ENCODE measurements at regions not wholly inside any gene's neighbourhood (a gene's known extent, or its start where the extent isn't known, plus 50 kb on each side); places are given as distances from the start of the nearest gene placed in this dataset.

DNA sequence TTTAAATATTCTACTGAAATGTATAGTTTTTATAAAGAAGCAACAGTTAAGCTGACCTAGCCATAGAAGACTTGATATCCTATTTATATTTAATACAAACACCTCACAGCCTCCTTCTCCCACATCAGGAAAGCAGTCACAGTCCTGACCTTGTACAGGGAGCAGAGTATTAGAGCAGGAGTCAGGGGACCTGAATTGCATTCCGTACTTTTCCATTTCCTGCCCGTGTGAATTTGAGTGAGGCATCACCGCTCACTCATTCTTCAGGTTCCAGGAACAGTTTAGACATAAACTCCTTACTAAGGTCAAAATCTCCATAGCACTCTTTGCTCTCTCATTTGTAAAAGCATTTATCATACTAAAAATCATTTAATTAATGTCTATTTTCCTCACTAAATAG is 482.5 kb upstream of the FAT3 start:
- DNase-seq: no peak

DNA sequence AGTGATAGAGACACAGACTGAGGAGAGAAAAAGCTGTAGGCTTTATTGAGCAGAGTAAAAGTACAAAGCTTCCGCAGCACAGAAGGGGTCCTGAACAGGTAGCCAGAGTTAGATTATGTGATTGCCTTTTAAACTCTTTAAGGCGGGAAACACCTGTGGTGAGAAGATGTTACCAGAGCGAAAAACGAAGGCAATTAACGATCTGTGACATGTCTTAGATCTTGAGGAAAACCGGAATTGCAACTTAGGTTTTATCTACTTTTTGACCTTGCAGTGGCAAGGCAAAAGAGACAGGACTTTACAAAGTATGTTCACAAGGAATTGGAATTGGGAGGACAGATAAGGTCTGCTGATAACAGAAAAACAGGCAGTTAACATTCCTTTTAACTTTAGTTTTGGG is 493.6 kb upstream of the FAT3 start:
- no peak for DNase-seq

DNA sequence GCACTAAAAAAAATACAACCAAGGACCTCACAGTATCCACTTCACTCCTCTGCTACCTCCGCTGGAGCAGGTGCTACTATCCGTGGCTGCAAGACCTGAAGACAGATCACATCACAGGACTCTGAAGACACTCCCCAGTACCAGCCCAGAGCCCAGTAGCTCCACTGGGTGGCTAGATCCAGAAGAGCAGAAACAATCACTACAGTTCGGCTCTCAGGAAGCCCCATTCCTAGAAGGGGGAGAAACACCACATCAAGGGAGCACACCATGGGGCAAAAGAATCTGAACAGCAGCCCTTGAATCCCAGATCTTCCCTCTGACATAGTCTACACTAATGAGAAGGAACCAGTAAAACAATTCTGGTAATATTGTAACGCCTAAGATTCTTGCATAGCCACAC is 494.0 kb upstream of the FAT3 start:
- no peak for DNase-seq

DNA sequence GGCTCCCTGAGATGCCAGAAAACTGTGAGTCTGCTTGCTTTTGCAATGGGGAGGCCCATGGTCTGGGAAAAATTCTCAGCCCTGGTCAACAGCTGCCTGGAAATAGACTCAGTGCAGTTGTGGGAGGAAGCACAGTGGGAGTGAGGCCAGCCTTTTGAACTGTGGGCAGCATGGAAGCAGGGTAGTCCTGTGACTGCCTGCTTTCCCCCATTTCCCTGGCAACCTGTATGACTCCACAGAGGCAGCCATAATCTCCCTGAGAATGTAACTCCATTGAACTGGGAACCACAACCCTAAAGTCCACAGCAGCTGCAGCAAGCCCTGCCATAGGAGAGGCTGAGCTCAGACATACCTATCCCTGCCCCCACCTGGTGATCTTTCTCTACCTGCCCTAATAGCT is 494.6 kb upstream of the FAT3 start:
- DNase-seq: no peak

DNA sequence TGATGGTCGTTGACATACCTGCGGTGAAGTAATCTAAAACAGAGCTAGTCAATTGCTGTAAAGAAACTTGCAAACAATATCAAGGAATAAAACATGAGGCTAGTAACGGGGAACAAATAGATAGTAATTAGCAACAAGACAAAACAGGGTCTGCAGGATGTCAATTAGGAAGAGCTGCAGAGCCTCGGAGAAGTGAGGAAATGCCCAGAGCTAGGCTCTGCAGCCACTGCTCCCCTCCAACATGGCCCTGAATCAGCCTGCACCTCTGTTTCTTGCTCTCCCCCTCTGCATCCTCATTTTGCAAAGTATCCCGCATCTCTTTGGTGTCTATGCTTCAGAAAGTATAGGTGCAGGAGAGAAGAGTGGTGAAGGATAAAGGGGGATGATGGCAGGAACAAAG is 507.4 kb upstream of the FAT3 start:
- no peak for DNase-seq

DNA sequence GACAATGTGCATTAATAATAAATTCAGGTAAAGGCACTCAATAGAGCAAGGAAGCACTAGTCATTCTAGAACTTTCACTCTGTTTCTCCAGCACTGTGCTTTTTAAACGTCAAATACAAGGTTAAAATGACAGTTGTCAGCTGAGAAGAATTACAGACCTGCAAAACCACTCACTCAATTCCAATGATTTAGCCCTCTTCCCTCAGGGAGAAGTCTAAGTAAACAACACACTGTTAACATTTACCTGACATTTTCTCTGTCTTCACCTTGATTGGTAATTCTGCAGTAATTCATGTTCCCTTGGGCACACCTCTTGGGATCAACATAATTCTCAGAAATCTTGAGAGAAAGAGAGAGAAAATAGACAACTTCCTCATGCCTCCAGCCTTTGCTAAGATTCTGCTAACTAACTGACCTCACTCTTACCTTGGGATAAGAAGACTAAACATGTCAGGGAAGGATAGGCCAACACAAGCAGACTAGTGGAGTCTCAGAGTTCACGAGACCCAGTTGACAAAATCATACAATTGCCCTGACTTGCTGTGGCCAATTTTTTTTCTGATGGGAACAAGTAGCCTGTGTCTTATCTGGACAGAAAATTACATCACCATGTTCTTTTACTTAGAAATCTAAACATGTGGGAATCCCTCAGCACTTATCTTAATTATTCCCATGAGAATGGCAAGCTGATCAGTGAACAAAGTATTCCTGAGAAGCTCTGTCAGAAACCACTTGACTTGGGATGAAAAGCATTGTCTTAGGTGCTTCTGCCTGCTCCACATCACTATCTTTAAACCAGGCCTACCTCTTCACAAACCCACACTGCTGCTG is 516.8 kb upstream of the FAT3 start:
- DNase-seq: no peak

DNA sequence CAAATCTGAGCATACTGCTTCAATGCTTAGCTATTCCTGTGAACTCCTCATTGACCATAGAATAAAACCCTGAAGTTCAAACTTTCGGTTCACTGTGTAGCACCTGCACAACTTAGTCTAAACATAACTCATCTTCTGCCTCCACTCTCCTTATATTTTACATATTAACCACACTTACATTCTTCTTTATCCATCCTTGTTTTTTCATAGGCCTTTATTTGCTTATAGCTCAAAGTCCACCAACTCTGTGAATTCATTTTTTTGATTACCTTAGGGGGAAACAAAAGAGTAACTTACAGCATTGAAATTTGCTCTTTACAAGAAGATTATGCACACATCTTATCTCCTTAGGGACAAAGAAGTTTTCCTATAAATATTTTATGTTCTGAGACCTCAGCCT is 521.6 kb upstream of the FAT3 start:
- DNase-seq: no peak

DNA sequence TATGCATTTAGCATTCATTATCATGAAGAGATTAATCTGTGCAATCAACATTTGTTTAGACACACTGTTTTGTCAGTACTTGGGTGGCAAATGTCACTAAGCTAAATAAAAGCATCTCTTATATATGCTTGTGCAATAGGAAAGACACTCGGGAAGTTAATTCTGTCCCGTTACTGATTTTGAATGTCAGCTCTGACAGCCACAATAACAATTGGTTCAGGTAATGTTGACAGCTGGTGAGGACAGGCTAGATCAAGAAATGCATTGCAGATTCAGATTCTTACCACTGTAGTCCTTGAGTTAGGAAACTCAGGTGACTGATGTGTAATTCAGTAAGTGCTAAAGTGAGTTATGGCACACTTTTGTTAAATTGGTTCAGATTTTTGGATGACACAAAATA is 523.8 kb upstream of the FAT3 start:
- DNase-seq: no peak

DNA sequence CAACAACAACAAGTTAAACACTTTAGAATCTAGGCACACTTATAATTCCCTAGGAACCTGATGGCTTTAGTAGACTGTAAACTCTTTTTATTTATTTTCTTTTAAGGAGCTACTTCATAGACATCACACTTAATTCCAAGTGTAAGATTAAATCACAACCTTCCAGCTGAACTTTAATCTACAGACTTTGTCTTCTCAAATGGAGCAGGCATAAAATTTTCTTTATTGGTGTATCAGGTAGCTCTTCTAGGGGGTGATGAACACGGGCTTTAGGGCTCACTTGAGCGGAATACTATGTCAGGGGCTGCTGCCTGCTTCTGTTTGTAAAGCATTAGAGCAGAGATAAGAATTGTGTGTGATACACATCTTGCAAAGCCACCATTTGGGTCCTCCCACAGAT is 525.8 kb upstream of the FAT3 start:
- DNase-seq: no peak

DNA sequence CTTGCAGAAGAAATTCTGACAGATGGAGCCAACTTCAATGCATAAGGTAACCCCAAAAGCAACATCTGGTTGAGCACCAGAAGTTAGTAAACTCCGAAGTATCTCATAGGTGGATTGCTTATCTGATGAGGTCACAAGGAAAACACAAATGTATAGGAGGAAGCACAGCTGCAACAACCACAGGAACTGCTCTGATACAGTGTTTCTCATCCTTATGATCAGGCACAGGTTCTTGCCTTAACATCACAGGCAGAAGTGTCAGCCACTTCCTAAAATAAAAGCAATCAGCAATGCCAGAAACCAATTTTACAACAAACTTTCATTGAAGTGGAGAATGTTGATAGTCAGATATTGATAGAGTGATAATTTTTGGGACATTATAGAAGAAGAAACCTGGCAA is 530.3 kb upstream of the FAT3 start:
- no peak for DNase-seq

DNA sequence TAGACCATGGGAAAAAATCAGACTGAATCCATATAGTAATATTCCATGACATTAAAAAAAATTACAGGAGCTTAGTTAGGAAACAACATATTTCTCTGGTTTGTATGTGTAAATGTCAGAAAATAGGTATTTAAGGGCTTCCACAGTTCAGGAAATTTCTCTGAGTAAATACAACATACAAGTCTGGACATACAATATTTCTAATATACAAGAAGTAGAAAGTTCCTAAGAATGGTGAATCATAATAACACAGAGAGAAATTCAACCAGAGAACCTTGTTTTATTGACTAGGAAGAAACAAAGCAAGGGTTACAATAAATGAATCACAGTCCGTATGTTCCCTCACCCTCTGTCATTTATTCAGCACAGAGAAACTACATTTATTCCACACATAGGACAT is 532.7 kb upstream of the FAT3 start:
- DNase-seq: no peak

DNA sequence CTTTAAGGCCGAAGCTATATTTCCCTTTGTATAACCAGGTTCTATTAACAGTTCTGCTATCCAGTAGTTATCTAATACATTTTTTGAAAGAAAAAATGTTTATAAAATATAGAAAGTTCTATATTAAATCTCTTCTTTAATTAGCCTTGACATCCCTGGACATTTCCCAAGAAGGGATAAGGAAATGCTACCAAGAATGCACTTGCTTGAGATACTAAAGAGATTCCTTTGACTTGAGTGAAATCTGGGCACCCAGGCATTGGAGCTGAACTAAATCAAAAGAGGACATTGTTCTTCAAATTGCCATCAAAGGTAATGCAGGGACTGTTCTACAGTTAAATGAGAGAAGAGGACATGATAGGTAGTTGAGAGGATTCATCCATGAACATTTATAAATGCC is 535.9 kb upstream of the FAT3 start:
- DNase-seq: no peak

DNA sequence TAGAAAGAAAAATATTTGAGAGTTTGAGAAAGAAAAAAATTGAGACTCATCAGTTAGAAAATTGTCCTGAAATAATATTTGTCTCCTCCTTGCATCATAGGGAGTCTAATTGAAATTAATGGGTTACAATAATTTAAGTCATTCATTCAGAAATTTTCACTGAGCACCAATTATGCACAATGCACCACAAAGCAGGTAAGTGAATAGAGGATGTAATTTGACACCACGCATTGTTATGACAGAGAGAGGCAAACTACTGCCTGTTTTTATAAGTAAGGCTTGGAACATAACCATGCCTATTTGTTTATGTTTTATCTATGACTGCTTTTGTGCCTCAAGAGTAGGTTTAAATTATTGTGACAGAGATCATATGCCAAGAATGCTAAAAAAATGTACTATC is 537.9 kb upstream of the FAT3 start:
- no peak for DNase-seq

DNA sequence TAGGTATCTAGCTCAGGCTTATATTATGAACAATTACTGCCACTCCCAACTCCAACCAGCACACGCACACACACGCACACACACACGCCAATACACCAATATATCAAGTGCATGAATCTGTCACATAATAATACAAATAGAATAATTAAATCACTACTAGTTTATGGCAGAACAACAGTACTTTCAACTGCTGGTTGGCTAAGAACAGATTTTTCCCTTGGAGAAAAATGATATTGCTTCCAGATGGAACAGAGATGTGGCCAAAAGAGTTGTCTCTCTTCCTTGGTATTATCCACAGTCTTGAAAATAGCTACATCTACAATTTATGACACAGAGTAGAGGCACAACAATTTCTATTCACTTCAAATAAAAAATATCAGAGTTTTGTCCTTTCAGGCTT is 538.3 kb upstream of the FAT3 start:
- DNase-seq: no peak

DNA sequence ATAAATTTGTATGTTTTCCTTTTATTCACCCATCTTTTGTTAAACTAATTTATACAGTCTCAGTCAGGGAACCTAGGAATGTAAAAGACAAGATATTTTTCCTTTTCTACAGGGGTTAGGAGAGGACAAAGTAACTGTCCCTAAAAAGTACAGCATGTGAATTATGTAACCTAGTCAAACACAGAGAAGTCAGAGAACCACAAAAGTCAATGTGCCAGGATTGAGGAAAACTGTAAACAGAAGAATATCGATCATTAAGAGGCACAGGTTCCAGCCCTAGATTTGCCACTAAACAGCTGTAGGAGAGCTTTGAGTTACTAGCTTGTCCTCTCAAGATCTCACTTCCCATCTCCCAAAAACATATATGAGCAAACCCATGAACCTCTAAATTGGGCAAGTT is 550.9 kb upstream of the FAT3 start:
- DNase-seq: no peak

DNA sequence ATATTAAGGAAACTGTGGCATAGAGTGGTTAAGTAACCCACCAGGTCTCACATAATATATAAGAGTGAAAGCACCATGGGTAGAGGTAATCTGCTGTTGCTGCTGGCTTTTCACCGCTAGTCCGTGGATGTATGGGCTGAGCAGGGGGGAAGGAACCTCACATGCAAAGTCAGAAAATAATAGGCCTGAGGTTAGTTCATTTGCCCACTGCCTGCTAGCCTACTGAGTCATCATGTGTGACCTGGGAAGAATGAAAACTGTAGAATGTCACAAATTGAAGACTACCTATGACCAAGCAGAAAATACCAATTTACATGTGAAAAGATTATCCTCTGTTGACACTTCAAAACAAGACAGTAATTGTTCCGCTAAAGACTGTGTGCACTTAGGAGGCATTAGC is 560.1 kb upstream of the FAT3 start:
- no peak for DNase-seq

DNA sequence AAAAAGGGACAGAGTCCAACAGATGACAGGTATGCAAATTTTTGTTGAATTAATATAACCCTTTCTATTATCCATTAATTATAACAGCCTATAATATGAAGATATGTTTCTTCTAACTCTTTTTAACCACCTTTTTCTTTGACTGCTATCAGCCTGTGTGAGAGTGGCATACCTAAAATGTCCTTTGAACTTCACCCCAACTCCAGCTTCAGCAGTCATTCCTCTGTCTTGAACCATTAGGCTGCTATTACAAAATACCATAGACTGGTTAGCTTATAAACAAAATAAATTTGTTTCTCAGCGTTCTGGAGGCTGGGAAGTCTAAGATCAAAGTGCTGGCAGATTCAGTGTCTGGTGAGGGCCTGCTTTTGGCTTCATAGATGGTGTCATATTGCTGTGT is 564.6 kb upstream of the FAT3 start:
- DNase-seq: no peak

DNA sequence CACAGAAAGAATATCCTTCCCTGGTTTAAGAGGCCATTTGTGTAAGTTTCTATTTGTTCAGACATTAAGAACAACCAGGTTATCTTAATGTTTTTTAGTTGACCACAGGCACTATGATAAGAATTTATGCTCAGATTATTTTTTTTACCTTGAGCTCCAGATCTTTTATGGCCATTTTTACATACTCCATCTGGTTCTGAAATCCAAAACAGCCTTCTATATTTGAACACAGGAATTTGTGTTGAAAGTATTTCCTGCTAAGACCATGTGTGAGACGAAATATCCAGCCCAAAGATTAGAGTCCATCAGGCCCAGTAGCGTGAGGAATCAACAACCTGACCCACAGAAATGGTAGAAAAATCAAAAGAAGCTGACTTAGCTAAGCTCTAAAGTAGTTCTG is 569.9 kb upstream of the FAT3 start:
- no peak for DNase-seq

DNA sequence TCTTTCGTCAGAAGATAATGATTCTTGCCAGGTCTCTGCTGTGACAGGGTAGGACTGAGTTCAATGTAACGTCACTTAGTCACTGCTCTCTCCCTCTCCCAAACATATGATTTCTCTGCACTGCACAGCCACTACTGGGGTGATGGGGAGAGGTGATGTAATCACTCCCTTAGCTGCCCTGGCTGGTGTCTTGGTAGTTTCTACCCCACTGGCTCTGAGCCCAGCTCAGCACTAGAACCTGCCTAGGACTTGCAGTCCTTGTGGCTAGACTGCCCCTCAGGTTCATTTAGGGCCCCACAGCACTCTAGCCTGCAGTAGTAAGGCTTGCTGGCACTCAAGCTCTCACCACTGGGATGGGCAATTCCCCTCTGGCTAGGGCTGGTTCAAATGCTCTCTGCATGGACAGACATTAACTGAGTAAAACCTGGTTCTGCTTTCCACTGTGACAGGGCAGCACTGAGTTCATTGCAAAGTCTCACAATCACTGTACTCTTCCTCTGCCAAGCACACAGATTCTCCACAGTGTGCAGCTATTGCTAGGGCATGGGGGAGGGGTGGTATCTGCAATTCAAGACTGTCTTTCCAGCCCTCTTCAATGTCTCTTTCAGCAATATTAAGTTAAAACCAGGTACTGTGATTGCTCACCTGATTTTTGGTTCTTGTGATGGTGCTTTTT is 571.4 kb upstream of the FAT3 start:
- DNase-seq: no peak

DNA sequence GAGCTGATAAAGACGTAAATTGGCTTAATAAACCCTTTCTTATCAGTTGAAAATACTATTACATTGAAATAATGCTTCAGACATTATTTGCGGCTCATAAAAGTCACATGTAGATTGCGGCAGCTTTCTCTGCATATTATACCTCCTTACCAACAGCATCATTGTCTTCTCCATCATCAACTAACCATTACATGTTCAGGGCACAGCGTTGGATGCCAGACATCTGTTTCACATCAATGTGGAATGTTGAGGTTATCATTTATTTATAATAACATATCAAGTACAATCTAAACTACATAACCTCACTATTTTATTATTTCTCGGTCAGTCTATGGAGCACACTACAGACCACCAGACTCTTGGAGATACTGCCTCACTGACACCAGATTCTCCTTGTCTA is 573.8 kb upstream of the FAT3 start:
- DNase-seq: no peak

DNA sequence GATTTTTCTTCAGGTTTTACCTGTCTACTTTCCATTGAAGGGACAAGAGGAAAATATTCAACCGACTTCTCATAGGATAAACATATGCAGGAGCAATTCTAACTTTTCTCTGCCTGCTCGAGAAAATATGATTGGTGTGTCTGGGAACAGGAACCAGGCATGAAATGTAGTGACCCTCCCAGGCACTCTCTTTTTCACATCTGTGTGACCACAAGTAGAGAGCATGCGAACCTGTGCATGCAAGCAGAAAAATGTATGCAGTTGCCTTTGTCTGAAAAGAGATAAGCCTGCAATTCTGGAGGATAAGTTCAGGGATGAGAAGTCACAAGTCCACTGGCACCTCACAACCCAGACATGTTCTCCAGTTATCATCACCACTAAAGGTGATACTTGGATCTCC is 583.5 kb upstream of the FAT3 start:
- DNase-seq: no peak

DNA sequence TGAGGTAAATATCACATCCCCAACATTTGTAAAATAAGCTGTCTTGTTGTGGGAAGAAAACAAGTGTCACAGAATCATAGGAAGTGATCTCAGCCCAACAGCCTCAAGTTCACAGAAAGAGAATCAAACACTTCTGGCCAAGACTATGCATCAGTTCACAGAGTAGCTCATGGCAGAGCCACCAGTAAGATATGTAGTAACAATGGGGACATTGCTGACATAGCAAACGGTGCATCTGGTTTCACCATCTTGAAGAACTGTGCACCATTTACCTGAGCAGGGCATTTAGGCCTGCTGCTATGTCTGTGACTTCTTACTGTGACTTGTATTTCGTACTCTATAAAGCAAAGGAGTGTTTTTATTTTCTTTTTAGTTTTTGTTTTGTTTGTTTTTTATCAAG is 585.3 kb upstream of the FAT3 start:
- no peak for DNase-seq

DNA sequence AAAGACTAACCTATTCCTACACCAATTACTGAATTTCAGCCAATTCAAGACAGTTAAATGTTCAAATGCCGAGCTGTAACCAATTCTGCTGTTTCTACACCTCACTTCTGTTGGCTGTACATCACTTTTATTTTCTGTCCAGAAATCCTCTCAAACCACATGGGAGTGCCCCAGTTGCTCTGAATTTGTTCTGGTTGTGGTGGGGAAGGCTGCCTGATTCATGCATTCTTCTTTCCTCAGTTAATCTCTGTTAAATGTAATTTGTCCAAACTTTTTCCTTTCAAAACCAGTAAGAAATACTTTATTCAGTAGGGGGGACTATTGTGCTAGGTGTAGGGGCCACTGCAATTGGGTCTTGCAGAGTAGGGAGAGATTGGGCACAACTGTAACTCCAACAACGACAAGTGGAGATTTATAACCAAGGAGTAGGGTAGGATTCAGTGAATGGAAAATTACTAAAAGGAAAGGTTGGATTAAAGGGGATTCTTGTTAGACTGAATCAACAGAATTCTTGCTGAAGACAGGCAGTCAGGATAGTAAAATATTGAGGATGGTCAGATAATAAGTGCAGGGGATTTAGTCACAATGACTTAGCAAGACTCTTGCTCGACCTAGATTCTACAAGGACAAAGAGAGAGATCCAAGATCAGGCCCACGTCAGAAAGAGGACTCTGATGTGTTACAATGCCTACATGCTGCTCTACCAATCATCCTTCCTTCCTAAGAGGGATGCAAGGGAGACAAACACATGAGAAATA is 593.5 kb upstream of the FAT3 start:
- no peak for DNase-seq

DNA sequence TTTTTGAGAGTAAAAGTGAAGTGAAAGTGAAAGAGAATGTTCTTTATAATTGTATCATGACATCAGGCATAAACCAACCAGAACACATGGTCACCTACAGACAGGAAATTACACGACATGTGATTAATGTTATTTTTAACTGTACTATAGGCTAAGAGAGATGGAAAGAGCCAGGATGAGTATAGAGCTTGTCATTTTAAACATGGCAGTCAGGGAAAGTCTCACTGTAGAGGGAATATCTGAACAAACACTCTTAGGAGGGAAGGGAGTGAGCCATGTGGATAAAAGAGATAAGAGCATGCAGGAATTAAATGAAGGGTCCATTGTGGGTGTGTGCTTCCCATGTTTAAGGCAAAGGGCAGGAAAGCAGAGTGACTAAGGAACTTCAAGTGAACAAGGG is 599.1 kb upstream of the FAT3 start:
- no peak for DNase-seq

All from EL (cell line).